ENCODE measurements at regions not wholly inside any gene's neighbourhood (a gene's known extent, or its start where the extent isn't known, plus 50 kb on each side); places are given as distances from the start of the nearest gene placed in this dataset.
"Not testable (repeated sequence)": the region's sequence is repeated elsewhere in the genome, so short reads cannot be mapped to it uniquely, and the experiment has no call there.

- DNase-seq, result no peak
Observed at GRCh38 chr10:58066126-58066525, 201.6 kb downstream of the IPMK start.

- no peak for DNase-seq
Observed at GRCh38 chr10:58065529-58065815, 202.2 kb downstream of the IPMK start.

- peak; percentile 77 to 81 for DNase-seq
Observed at GRCh38 chr10:58064714-58065528, 202.8 kb downstream of the IPMK start.

GRCh38 chr10:58063861-58064480 lies 203.7 kb downstream of the IPMK start:
- DNase-seq, result no peak

GRCh38 chr10:58058683-58059082 lies 209.0 kb downstream of the IPMK start:
- DNase-seq, result not testable (repeated sequence)

- no peak for DNase-seq
Observed at GRCh38 chr10:58054881-58055280, 212.8 kb downstream of the IPMK start.

GRCh38 chr10:58052772-58053171 lies 214.9 kb downstream of the IPMK start:
- no peak for DNase-seq

GRCh38 chr10:58050575-58050974 lies 217.1 kb downstream of the IPMK start:
- no peak for DNase-seq

- DNase-seq, result no peak
Observed at GRCh38 chr10:58048936-58049335, 218.8 kb downstream of the IPMK start.

- no peak for DNase-seq
Observed at GRCh38 chr10:58044072-58044471, 223.6 kb downstream of the IPMK start.

GRCh38 chr10:58041901-58042300 lies 225.8 kb downstream of the IPMK start:
- no peak for DNase-seq

- DNase-seq, result no peak
Observed at GRCh38 chr10:58030208-58030607, 237.5 kb downstream of the IPMK start.

- no peak for DNase-seq
Observed at GRCh38 chr10:58028597-58029366, 238.9 kb downstream of the IPMK start.

GRCh38 chr10:58027426-58027825 lies 240.3 kb downstream of the IPMK start:
- DNase-seq, result no peak

- DNase-seq, result no peak
Observed at GRCh38 chr10:58026036-58026435, 241.7 kb downstream of the IPMK start.

- peak; percentile 10 to 37 for DNase-seq
Observed at GRCh38 chr10:58023341-58024073, 244.2 kb downstream of the IPMK start.

- no peak for DNase-seq
Observed at GRCh38 chr10:58019863-58020537, 247.7 kb downstream of the IPMK start.

GRCh38 chr10:58017719-58018367 lies 249.9 kb downstream of the IPMK start:
- DNase-seq, result no peak

GRCh38 chr10:58016614-58017013 lies 251.1 kb downstream of the IPMK start:
- no peak for DNase-seq

- DNase-seq, result no peak
Observed at GRCh38 chr10:58014436-58014835, 253.3 kb downstream of the IPMK start.

GRCh38 chr10:58013406-58013805 lies 254.3 kb downstream of the IPMK start:
- DNase-seq, result no peak

- no peak for DNase-seq
Observed at GRCh38 chr10:58010073-58010702, 257.5 kb downstream of the IPMK start.
